HuH-7.5 (cell line): ENCODE measurements at regions not wholly inside any gene's neighbourhood (a gene's known extent, or its start where the extent isn't known, plus 50 kb on each side); places are given as distances from the start of the nearest gene placed in this dataset.
"Not testable (repeated sequence)": the region's sequence is repeated elsewhere in the genome, so short reads cannot be mapped to it uniquely, and the experiment has no call there.

Experiments
- DNase-seq: peaks from one replicate; pipeline ENCODE4 v3.0.0; 2011; ENCODE audit warnings: low spot score

DNA sequence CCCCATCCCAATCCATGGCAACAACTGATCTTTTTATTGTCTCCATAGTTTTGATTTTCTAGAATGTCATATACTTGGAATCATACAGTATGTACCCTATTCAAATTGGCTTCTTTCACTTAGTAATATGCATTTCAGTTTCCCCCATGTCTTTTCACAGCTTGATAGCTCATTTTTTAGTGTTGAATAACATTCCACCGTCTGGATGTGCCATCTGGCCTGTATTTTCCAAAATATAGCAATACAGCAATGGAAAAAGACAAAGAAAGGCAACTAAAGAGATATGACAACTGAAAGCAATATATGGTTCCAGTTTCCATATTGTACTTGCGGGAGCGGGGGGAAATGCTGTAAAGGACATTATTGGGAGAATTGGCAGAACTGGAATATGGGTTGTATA lies 166.4 kb upstream of the NT5E start:
- no peak for DNase-seq

DNA sequence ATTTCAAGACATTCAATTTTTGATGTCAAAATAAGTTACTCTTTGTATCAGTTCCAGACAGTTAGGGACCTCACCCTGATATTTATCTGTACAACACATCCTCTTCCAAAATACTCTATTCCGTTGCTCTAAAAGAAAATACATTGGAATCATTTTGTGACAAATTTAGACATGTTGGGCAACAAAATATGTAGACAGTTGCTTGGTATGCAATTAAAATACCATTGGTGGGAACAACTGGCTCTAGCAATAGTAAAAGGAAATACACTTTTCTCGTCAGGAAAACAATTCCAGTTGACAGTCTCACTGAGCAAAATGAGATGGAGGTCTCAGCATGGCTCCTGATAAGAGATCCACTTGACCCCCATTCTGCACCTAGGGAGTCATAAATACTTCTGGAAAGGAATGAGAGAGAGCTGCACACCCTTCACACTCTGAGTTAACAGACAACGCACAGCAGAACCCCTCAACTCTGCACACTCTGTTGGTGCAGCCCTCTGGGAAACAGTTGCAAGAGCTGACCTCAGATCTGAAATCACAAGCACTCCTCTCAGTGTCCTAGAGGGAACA lies 171.3 kb upstream of the NT5E start:
- DNase-seq, result no peak

DNA sequence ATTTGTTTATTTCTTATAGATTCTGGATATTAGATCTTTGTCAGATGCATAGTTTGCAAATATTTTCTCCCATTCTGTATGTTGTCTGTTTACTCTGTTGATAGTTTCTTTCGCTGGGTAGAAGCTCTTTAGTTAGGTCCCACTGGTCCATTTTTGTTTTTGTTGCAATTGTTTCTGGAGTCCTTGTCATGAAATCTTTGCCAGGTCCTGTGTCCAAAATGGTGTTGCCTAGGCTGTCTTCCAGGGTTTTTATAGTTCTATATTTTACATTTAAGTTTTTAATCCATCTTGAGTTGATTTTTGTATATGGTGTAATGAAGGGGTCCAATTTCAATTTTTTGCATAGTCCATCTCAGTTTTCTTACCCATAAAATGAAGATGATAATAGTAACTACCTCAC lies 173.9 kb upstream of the NT5E start:
- DNase-seq, result not testable (repeated sequence)

DNA sequence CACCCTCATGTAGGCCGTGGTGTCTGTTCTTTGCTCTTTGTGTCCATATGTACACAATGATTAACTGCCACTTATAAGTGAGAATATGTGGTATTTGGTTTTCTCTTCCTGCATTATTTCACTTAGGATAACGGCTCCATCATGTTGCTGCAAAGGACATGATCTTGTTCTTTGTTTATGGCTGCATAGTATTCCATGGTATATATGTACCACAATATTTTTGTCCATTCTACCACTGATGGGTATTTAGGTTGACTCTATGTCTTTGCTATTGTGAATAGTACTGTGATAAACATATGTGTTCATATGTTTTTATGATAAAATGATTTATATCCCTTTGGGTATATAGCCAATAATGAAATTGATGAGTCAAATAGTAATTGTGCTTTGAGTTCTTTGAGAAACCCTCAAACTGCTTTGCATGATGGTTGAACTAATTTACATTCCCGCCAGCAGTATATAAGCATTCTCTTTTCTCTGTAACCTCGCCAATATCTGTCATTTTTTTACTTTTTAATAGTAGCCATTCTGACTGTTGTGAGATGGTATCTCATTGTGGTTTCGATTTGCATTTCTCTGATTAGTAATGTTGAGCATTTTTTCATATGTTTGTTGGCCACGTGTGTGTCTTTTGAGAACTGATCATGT lies 174.4 kb upstream of the NT5E start:
- no peak for DNase-seq

DNA sequence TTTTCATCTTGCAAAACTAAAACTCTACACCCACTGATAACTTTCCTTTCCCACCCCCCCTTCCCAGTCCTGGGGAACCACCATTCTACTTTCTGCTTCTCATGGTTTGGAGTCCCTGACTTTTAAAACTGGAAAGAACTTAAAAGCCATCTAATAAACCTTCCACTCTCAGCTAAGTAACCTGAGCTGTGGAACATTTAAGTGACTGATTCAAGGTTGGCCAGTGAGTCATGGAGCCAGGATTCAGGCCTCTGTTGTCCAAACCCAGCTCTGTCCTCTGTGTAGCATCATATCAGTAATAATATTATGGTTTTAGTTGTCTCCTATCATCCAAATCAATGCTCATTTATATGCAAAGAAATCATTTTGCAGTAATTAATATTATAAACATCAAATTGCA lies 176.0 kb upstream of the NT5E start:
- DNase-seq, result no peak

DNA sequence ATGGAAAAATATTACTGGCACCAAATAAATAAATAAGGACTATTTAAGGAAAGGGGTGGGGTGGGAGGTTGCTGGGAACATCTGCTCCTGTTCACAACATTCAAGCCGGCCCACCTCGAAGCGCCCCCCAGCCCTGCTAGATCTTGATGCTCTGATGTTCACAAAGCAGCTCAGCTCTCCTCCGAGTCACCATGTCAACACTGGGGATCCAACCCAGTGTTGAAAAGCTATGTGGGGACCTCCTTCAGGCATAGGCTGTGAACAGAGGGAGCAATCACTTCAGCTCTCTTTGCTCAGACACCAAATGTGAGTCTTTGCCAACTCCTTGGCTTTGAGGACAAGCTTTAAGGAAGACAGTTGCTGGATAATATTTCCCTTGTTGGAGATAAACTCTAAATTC lies 176.8 kb upstream of the NT5E start:
- no peak for DNase-seq

DNA sequence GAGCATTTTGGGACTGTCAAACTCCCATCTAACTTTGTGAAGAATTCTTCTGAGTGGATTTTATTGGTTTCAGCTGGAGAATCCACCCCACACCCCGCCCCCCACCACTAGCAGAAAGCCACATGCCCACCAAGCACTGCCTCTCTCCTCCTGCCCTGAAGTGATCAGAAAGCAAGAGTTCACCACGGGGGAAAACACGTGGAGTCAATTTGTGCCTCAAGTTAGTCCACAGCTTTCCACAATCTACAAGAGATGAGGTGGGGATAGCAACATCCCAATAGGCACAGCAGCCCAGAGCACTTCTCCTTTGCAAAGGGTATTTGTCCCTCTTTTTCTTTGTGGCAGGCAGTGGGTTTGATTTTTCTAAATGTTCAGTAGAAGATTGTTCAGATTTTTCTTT lies 177.3 kb upstream of the NT5E start:
- DNase-seq, result no peak

DNA sequence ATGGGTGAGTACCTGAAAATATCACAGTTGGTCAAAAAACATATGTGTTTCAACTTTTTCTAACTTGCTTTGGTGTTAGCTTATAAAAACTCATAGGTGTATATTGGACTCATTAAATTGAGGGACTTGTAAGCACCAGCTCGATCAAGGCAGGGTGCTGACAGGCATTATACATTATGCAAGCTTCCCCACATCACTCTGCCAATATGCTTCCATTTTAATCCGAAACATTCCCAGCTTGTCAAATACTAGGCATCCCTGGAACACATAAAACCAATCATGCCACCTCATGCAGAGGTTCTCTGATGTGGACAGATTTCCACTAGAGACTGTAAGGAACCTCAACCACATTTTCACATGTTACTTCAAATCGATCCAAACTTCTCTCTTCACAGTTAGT lies 187.3 kb upstream of the NT5E start:
- no peak for DNase-seq

DNA sequence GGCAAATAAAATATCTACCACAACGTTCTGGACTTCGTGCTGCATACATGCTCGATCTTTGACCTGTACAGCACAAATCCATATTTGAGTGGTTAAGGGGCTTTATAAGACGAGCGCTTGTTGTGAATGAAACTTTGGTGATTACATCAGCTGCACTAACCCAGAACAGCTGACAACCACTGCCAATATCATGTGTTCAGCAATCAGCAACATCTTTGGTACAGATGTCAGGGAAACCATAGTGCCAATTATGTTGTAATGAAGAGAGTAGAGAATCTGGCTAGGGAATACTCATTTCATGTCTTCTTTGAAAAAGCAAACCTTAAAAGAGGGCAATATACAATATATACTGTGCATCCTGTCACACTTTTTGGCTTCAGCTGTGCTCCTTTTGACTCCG lies 188.6 kb upstream of the NT5E start:
- DNase-seq, result no peak

DNA sequence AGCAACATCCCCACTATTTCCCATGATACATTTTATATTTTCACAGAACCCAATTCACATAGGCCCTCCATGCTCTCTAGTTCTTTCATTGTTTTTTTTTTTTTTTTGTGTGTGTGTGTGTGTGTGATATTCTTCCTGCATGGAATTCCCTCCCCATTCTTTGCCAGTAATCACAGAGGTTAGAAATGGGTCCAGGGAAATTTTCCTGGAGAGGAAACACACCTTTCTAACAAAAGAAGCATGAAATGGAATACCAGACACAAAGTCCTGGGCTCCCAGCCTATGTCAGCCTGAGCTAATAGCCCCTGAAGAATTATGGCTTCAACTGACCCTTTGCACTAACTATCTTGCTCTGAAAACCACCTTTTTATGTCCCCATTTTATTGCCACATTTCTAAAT lies 194.2 kb upstream of the NT5E start:
- DNase-seq, result no peak

DNA sequence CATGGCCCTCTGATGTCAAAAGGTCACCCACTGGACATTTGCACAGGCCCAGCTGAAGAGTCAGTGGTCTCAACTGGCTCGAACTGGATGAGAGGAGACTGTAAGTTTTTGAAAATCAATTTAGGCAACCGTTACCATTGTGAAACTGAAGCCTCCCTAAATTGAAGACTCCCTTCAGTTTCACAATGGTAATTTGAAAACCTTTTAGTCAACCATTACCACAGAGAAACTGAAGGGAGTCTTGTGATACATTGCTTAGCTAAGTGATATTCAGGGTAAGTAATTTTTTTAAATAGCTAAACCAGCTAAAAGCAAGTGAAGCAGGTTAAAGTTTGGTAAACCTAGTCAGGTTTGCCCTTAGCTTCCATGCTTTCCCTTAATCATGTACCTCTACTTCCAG lies 197.3 kb upstream of the NT5E start:
- no peak for DNase-seq

DNA sequence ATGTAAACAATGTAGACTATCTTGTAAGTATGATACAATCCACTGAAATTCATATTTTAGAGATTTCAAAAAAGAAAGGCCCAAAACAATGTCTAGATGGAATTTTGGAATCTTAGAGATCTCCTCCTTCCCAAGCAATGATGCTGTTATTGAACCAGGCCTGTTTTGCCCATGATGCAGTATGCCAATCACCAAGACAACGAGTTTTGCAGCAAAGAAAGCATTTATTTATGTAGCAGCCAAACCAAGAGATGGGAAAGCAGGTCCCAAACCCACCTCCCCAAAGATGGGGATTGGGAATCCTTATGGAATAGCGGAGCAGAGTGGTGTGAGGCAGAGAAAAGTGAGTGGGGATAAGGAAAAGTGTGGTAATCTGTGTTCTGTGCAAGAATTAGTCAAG lies 197.8 kb upstream of the NT5E start:
- DNase-seq, result no peak

DNA sequence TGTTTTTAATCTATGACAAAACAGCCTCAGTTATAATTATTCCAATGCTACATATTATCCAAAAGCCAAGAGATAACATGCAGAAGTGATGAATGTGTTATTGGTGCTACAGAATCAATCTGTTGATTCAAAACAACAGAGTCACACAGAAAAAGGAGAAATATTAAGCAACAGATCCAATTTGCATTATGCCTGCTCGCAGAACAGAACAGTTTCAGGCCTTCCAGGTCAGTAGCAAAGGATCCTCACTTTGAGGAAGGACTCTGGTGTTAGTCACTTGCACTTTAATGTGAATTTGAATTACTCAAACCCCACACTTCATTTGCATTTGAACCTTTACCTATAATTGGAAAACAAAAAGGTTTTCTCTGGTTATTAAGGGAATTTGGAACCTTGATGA lies 198.6 kb upstream of the NT5E start:
- DNase-seq, result no peak

DNA sequence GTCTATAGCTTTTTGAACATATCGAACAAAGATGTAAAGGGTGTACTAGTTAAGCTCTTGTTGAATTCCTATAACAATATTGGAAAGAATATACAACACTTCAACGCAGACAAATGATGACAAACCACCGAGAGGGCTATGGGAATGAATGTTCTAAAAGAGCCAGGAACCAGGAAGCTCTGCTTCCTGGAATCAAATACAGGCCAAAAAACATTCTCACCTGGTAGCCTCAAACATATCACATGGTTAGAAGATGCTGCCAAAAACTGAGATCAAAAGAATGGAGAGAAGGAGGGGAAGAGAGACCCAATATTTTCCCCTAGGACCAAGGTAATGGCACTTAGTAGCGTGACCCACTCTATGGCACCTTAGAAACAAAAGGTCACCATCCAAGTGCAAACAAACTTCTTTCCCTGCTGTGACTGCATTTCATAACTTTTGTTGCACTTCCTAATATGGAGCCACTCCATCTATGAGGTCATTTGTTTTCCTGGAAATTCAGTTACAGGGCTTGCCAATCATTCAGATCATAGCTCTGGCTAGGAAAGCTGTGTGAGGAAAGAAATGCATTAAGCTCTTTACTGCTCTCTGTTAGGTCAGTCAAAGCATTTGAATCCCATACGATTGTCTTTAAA lies 199.2 kb upstream of the NT5E start:
- DNase-seq, result no peak

DNA sequence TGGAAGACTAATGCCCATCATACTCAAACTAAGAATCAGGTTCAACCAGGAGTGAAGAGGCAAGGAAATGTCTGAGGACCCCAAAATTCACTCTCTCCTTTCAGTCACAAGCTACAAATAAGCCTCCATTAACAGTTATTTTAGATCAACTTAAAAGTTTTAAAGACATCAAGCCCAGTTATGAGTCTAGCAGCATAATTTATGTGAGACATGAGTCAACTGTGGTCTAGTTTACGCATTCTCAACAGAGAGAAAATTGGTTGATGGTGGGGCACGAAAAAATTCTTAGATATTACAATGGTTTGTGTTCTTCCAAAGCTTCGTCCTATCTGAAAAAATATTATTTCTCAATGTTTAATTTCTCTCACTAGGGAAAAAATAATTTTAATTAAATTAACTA lies 204.9 kb upstream of the NT5E start:
- DNase-seq, result no peak

DNA sequence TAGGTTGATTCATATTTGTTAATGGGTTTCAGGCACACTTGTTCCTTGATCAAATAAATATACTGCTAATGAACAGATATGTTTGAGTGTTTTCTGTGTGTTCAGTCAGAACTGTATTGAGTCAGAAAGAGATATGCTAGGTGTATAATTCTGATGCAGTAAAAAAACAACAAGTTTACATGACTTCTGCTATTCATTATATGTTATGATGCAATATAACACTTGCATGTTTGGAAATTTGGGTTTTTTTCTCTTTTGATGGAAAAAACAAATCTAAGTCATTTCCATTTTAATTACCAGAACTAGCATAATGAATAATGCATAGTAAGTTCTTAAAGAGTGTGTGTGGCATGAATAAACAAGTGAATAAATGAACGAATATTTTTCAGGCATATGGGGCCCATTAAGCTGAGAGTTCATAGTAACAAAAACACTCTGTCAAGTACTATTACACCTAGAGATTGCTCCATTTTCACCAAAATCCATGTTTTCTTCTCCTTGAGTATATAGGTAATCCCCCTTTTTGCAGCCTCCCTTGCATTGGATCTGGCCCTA lies 208.3 kb upstream of the NT5E start:
- no peak for DNase-seq

DNA sequence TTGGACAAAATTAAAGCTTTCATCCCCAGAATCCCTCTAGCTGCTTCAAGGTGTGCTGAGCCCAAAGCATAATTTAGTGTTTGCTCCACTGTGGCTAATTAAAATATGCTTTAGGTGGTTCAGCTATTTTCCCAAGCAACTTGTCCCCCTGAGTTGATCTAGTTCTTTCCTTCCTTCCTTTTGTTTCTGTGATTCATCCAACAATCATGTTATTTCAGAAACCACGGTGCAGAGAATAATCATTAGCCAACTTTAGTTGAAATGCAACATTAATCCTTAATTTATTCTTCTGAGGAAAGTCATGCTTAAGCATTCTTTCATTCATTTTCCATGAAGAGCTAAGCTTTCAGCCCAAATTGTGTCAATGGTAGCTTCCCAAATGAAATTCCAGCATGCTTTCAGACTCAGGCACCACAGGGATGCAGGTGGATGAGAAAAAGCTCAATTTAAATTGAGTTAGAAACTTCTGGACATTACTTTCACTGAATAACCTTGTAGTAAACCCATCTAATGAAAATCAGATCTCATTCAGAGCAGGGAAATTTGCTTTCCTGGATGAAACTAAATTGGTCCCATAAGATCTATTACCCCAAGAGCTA lies 209.0 kb upstream of the NT5E start:
- DNase-seq, result no peak

DNA sequence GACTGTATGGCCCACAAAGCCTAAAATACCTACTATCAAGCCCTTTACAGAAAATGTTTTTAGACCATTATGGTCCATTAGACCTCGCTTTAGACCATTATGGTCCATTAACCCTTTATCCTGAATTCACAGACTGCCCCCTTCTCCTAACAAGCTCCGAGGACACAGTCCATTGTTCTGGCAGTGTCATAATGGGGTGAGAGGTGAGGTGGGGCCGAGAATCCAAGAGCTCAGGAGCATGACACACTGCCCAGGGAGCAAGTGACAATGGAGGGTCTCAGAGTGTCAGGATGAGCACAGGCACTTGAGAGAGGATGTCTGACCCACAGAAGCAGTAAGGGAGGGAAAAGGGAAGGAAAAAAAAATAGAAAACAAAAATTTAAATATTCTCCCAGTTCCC lies 212.4 kb upstream of the NT5E start:
- no peak for DNase-seq

DNA sequence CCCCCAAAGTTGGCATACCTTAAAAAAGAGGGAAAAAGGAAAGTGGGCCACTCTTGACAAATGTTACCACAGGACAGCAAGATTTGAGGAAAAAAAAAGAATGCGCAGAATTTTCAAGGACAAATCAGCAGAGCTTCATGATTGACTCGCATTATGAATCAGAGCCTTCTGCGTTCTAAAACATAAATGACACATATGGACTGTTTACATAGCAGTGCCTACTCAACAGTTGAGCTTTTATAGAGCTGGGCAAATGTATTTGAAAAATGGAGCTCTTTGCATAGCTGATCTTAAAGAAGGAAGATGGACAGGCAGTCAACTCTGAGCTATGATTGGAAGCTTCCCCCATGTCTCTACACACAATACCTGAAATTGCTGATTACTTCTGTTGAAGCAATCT lies 213.2 kb upstream of the NT5E start:
- DNase-seq, result no peak

DNA sequence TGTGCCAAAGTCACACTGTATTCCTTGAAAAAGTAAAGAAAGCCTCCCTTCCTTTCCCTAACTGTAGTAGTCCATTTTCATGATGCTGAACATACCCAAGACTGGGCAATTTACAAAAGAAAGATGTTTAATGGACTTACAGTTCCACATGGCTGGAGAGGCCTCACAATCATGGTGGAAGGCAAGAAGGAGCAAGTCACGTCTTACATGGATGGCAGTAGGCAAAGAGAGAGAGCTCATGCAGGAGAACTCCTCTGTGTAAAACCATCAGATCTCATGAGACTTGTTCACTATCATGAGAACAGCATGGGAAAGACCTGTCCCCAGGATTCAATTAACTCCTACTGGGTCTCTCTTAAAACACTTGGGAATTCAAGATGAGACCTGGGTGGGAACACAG lies 222.5 kb upstream of the NT5E start:
- not testable (repeated sequence) for DNase-seq

DNA sequence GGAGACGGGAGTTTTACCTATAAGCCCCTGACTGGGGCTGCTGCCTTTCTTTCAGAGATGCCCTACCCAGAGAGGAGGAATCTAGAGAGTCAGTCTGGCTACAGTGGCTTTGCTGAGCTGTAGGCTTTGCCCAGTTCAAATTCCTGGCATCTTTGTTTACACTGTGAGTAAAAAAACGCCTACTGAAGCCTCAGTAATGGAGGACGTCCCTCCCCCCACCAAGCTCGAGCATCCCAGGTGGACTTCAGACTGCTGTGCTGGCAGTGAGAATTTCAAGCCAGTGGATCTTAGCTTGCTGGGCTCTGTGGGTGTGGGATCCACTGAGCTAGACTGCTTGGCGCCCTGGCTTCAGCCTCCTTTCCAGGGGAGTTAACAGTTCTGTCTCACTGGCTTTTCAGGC lies 237.1 kb upstream of the NT5E start:
- DNase-seq, result not testable (repeated sequence)

DNA sequence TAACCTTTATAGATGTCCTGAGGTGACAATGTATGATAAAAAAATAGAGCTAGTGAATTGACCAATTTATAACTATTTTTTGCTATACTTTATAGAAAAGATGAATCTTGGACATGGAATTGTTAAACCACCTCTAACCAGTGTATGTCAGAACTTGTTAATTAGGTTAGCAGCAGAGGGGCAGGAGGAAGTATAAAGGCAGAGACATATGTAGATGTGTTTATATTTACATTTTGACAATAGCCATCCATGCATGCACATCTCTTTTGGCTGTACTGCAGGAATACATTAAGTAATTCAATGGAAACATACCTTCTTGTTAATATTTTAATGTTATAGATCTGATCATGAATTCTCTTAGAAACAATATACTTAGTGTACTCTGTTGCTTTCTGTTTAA lies 254.6 kb upstream of the NT5E start:
- no peak for DNase-seq

DNA sequence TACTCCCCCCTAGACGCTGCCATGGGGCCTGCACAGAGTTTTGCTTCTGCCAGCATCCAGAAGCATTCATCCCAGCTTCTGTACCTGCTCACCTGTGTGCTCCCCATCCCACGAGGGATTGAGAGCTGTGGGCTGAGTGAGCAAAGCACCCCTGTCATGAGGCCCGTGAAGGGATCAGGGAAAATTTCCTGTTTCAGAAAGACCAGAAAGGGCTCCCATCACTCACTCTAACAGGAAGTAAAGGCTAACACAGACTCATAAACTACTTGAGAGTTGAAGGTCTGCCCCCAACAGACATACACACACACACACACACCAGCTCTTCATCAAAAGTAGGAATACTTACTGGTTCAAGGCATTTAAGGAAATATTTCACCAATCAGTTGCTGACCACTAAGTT lies 256.5 kb upstream of the NT5E start:
- no peak for DNase-seq
